SK-N-MC (cell line): ENCODE measurements at regions not wholly inside any gene's neighbourhood (a gene's known extent, or its start where the extent isn't known, plus 50 kb on each side); places are given as distances from the start of the nearest gene placed in this dataset.

Experiments used
- EZH2 ChIP-seq: fragments of 200-600 bp; sonication (generic); IDR thresholded peaks from one replicate; pipeline ENCODE4 v1.6.1; 2017; ENCODE audit warnings: antibody characterized with exemption
- POLR2AphosphoS5 ChIP-seq: IDR thresholded peaks from 2 replicates; pipeline ENCODE4 v1.6.1; 2012; ENCODE audit warnings: mild to moderate bottlenecking, low read depth, low read length, borderline replicate concordance

DNA sequence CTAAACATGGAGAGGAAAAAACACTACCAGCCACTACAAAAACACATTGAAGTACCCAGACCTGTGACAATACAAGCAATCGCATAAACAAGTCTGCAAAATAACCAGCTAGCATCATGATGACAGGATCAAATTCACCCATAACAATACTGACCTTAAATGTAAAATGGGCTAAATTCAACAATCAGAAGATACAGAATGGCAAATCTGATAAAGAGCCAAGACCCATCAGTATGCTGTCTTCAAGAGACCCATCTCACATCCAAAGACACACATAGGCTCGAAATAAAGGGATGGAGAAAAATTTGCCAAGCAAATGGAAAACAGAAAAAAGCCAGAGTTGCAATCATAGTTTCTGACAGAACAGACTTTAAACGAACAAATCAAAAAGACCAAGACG, 294.4 kb downstream of the MEF2C start:
- no peak for TF ChIP-seq POLR2AphosphoS5
- no peak for TF ChIP-seq EZH2
